ENCODE measurements at regions not wholly inside any gene's neighbourhood (a gene's known extent, or its start where the extent isn't known, plus 50 kb on each side); places are given as distances from the start of the nearest gene placed in this dataset.

DNA sequence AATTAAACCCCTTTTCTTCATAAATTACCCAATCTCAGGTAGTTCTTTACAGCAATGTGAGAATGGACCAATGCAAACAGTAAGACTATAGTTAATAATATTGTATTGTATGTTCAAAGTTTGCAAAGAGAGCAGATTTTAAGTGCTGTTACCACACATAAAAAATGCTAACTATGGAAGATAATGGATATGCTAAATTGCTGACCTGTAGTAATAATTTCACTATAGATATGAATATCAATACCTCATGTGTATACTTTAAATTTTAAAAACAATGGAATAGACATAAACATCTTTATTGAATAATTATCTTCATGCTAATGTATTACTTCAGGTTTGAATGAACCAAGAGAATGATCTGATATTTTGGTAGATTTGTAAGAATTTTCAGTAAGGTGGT, 552.4 kb upstream of the CHRM3 start:
- Histone ChIP-seq H3K27ac (ENCODE audit: low read depth, low read length) (no peak overlapping the region), H3K79me2 (ENCODE audit: insufficient read depth, low read length) (no peaks in the 10 kb centered on the region), H4K20me1 (ENCODE audit: low read depth, low read length) (no peaks in the 10 kb centered on the region), H3K4me3 (ENCODE audit: insufficient read depth, low read length, poor library complexity, severe bottlenecking) (no peak overlapping the region), H3K4me2 (ENCODE audit: low read depth, low read length, poor library complexity, severe bottlenecking) (no peak overlapping the region), H3F3A (ENCODE audit: insufficient read depth) (no peaks in the 10 kb centered on the region), H3K9me3 (ENCODE audit: insufficient read depth, low read length) (no peaks in the 10 kb centered on the region), H3K27me3 (ENCODE audit: low read length) (no peaks in the 10 kb centered on the region), H3K9ac (ENCODE audit: low read length) (no peak overlapping the region), H3K9me2 (replicated peaks; ENCODE audit: insufficient read depth, low read length) (no peaks in the 10 kb centered on the region; the same call in 1 of the 2 replicates), H3K36me3 (ENCODE audit: low read length) (no peaks in the 10 kb centered on the region), H2AFZ (ENCODE audit: low read depth, low read length, severe bottlenecking) (no peak overlapping the region)
- TF ChIP-seq EZH2phosphoT487 (conservative IDR thresholded peaks at IDR 0.05; ENCODE audit: low read length), result no peak
- TF ChIP-seq, protein P1, sequence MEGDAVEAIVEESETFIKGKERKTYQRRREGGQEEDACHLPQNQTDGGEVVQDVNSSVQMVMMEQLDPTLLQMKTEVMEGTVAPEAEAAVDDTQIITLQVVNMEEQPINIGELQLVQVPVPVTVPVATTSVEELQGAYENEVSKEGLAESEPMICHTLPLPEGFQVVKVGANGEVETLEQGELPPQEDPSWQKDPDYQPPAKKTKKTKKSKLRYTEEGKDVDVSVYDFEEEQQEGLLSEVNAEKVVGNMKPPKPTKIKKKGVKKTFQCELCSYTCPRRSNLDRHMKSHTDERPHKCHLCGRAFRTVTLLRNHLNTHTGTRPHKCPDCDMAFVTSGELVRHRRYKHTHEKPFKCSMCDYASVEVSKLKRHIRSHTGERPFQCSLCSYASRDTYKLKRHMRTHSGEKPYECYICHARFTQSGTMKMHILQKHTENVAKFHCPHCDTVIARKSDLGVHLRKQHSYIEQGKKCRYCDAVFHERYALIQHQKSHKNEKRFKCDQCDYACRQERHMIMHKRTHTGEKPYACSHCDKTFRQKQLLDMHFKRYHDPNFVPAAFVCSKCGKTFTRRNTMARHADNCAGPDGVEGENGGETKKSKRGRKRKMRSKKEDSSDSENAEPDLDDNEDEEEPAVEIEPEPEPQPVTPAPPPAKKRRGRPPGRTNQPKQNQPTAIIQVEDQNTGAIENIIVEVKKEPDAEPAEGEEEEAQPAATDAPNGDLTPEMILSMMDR (IDR thresholded peaks at IDR 0.05; ENCODE audit: insufficient read depth, low read length, poor library complexity, severe bottlenecking), result no peak

DNA sequence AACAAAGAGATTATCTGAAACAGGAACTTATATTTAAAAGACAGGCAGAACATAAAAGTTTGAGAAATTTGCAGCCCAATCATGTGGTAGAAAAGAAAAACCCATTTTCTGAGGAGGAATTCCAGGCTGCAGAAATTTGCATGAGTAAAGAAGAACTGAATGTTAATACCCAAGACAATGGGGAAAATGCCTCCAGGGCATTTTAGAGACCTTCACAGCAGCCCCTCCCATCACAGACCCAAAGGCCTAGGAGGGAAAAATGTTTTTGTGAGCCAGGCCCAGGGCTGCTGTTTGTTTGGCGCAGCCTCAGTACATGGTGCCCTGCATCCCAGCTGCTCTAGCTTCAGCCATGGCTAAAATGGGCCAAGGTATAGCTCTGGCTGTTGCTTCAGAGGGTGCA, 554.3 kb upstream of the CHRM3 start:
- Histone ChIP-seq H3K9me2 (replicated peaks; ENCODE audit: insufficient read depth, low read length) (no peaks in the 10 kb centered on the region; the same call in 1 of the 2 replicates), H3K4me2 (ENCODE audit: low read depth, low read length, poor library complexity, severe bottlenecking) (no peak overlapping the region), H4K20me1 (ENCODE audit: low read depth, low read length) (no peaks in the 10 kb centered on the region), H3K36me3 (ENCODE audit: low read length) (no peaks in the 10 kb centered on the region), H3K9ac (ENCODE audit: low read length) (no peak overlapping the region), H3K27ac (ENCODE audit: low read depth, low read length) (no peak overlapping the region), H3K79me2 (ENCODE audit: insufficient read depth, low read length) (no peaks in the 10 kb centered on the region), H3K4me3 (ENCODE audit: insufficient read depth, low read length, poor library complexity, severe bottlenecking) (no peak overlapping the region), H3F3A (ENCODE audit: insufficient read depth) (no peaks in the 10 kb centered on the region), H3K27me3 (ENCODE audit: low read length) (no peaks in the 10 kb centered on the region), H3K9me3 (ENCODE audit: insufficient read depth, low read length) (no peaks in the 10 kb centered on the region), H2AFZ (ENCODE audit: low read depth, low read length, severe bottlenecking) (no peak overlapping the region)
- TF ChIP-seq, protein P1 (IDR thresholded peaks at IDR 0.05; ENCODE audit: insufficient read depth, low read length, poor library complexity, severe bottlenecking), result no peak
- TF ChIP-seq EZH2phosphoT487 (conservative IDR thresholded peaks at IDR 0.05; ENCODE audit: low read length), result no peak

DNA sequence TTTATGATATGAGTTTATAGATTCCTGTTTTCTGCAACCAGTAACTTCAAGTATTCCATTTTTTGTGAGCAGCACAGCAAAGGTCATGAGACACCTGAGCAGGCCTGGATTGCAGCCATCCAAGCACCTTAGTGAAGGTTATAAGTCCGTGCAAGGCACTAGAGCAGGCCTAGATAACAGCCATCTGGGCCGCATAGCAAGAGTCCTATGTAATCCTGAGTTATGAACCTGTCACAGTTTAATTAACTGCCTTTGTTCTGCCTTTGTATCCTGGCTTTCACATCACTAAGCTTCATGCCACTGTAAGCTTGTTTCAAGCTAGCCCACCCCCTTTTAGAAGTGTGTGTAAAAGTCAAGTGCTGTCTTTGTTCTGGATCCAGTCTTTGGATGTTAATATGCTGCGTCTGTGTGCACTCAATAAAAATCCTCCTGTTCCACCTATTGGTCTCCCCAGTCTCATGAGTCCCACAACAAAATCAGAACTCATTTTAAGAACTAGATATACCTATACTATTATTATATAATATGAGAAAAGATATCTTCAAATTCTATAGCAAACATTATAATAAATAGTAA, 556.2 kb upstream of the CHRM3 start:
- no peaks in the 10 kb centered on the region for H4K20me1 ChIP-seq (ENCODE audit: low read depth, low read length)
- H3F3A ChIP-seq (ENCODE audit: insufficient read depth), result no peaks in the 10 kb centered on the region
- no peak overlapping the region for H3K27ac ChIP-seq (ENCODE audit: low read depth, low read length)
- H3K36me3 ChIP-seq (ENCODE audit: low read length), result no peaks in the 10 kb centered on the region
- no peak overlapping the region for H2AFZ ChIP-seq (ENCODE audit: low read depth, low read length, severe bottlenecking)
- H3K9ac ChIP-seq (ENCODE audit: low read length), result no peak overlapping the region
- no peaks in the 10 kb centered on the region for H3K9me3 ChIP-seq (ENCODE audit: insufficient read depth, low read length)
- H3K4me3 ChIP-seq (ENCODE audit: insufficient read depth, low read length, poor library complexity, severe bottlenecking), result no peak overlapping the region
- no peaks in the 10 kb centered on the region for H3K79me2 ChIP-seq (ENCODE audit: insufficient read depth, low read length)
- no peak for TF ChIP-seq EZH2phosphoT487 (conservative IDR thresholded peaks at IDR 0.05; ENCODE audit: low read length)
- TF ChIP-seq, protein P1 (IDR thresholded peaks at IDR 0.05; ENCODE audit: insufficient read depth, low read length, poor library complexity, severe bottlenecking), result no peak
- H3K9me2 ChIP-seq (replicated peaks; ENCODE audit: insufficient read depth, low read length), result no peaks in the 10 kb centered on the region; the same call in 1 of the 2 replicates
- H3K4me2 ChIP-seq (ENCODE audit: low read depth, low read length, poor library complexity, severe bottlenecking), result no peak overlapping the region
- H3K27me3 ChIP-seq (ENCODE audit: low read length), result no peaks in the 10 kb centered on the region
